ENCODE measurements at regions not wholly inside any gene's neighbourhood (a gene's known extent, or its start where the extent isn't known, plus 50 kb on each side); places are given as distances from the start of the nearest gene placed in this dataset.

DNA sequence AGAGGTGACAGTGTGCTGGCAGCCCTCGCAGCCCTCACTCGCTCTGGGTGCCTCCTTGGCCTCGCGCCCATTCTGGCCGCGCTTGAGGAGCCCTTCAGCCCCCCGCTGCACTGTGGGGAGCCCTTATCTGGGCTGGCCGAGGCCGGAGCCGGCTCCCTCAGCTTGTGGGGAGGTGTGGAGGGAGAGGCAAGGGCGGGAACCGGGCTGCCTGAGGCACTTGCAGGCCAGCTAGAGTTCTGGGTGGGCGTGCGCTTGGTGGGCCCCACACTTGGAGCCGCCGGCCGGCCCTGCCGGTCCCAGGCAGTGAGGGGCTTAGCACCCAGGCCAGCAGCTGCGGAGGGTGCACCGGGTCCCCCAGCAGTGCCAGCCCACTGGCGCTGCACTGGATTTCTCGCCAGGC, 1480.9 kb upstream of the SLC39A10 start:
- Histone ChIP-seq H3K9me3 (ENCODE audit: insufficient read depth, low read depth, low read length) (no peaks in the 10 kb centered on the region), H3K36me3 (ENCODE audit: insufficient read depth, low read length) (no peaks in the 10 kb centered on the region), H3K4me3 (ENCODE audit: insufficient read depth, low read depth, low read length) (no peak overlapping the region), H3K4me1 (ENCODE audit: insufficient read depth, low read length) (no peaks in the 10 kb centered on the region), H4K20me1 (ENCODE audit: insufficient read depth, low read length) (no peaks in the 10 kb centered on the region), H3K27me3 (ENCODE audit: insufficient read depth, low read length) (no peaks in the 10 kb centered on the region), H3K4me2 (ENCODE audit: low read length) (no peak overlapping the region), H3K79me2 (ENCODE audit: insufficient read depth, low read length) (no peaks in the 10 kb centered on the region), H3K9ac (ENCODE audit: low read length) (no peak overlapping the region), H2AFZ (ENCODE audit: low read depth, low read length) (no peak overlapping the region), H3K27ac (ENCODE audit: low read depth, low read length) (no peak overlapping the region)
- Mint-ChIP-seq H3K4me1 (ENCODE audit: low read depth, unreplicated experiment) (no peaks in the 10 kb centered on the region), H3K36me3 (ENCODE audit: low read depth, unreplicated experiment) (no peaks in the 10 kb centered on the region), H3K9me3 (ENCODE audit: unreplicated experiment) (peaks cover 6% of the 10 kb centered on the region), H3K4me3 (ENCODE audit: unreplicated experiment) (no peak overlapping the region), H3K27ac (ENCODE audit: unreplicated experiment) (no peak overlapping the region), H3K27me3 (ENCODE audit: low read depth, unreplicated experiment) (no peaks in the 10 kb centered on the region)
- TF ChIP-seq EZH2 (IDR thresholded peaks at IDR 0.05; ENCODE audit: insufficient read depth, low read length) (no peak), CTCF (IDR thresholded peaks at IDR 0.05; ENCODE audit: insufficient read depth, low read depth, low read length) (no peak)
- DNase-seq (ENCODE audit: low read depth) = no peak
- FAIRE-seq = no peak

DNA sequence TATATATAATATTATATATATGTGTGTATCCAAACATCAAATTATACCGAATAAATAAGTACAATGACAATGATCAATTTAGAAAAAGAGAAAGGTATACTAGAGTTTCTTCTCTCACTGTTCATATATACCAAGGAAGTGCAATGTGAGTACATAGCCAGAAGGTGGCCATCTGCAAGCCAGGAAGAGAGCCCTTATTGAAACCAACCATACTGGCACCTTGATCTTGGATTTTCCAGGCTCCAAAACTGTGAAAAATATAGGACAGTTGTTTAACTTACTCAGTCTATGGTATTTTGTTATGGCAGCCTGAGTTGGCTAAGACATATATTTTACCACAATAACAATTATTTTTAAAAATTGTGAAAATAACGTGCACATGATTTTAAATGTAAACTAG, 1490.2 kb upstream of the SLC39A10 start:
- Histone ChIP-seq H4K20me1 (ENCODE audit: insufficient read depth, low read length) (no peaks in the 10 kb centered on the region), H2AFZ (ENCODE audit: low read depth, low read length) (no peak overlapping the region), H3K9me3 (ENCODE audit: insufficient read depth, low read depth, low read length) (no peaks in the 10 kb centered on the region), H3K4me2 (ENCODE audit: low read length) (no peak overlapping the region), H3K4me1 (ENCODE audit: insufficient read depth, low read length) (no peaks in the 10 kb centered on the region), H3K4me3 (ENCODE audit: insufficient read depth, low read depth, low read length) (no peak overlapping the region), H3K79me2 (ENCODE audit: insufficient read depth, low read length) (no peaks in the 10 kb centered on the region), H3K27ac (ENCODE audit: low read depth, low read length) (no peak overlapping the region), H3K27me3 (ENCODE audit: insufficient read depth, low read length) (no peaks in the 10 kb centered on the region), H3K9ac (ENCODE audit: low read length) (no peak overlapping the region), H3K36me3 (ENCODE audit: insufficient read depth, low read length) (no peaks in the 10 kb centered on the region)
- TF ChIP-seq EZH2 (IDR thresholded peaks at IDR 0.05; ENCODE audit: insufficient read depth, low read length) = no peak
- TF ChIP-seq CTCF (IDR thresholded peaks at IDR 0.05; ENCODE audit: insufficient read depth, low read depth, low read length) = peak; percentile 57
- no peak overlapping the region for H3K4me3 Mint-ChIP-seq (ENCODE audit: unreplicated experiment)
- no peak overlapping the region for H3K27ac Mint-ChIP-seq (ENCODE audit: unreplicated experiment)
- H3K4me1 Mint-ChIP-seq (ENCODE audit: low read depth, unreplicated experiment) = no peaks in the 10 kb centered on the region
- H3K36me3 Mint-ChIP-seq (ENCODE audit: low read depth, unreplicated experiment) = no peaks in the 10 kb centered on the region
- peak; percentile 3 for DNase-seq (ENCODE audit: low read depth)
- H3K27me3 Mint-ChIP-seq (ENCODE audit: low read depth, unreplicated experiment) = no peaks in the 10 kb centered on the region
- no peak for FAIRE-seq
- no peaks in the 10 kb centered on the region for H3K9me3 Mint-ChIP-seq (ENCODE audit: unreplicated experiment)

- no peaks in the 10 kb centered on the region for H3K36me3 ChIP-seq (ENCODE audit: insufficient read depth, low read length)
- H2AFZ ChIP-seq (ENCODE audit: low read depth, low read length) = no peak overlapping the region
- no peaks in the 10 kb centered on the region for H3K4me1 Mint-ChIP-seq (ENCODE audit: low read depth, unreplicated experiment)
- no peak overlapping the region for H3K4me2 ChIP-seq (ENCODE audit: low read length)
- no peak for DNase-seq (ENCODE audit: low read depth)
- no peaks in the 10 kb centered on the region for H3K36me3 Mint-ChIP-seq (ENCODE audit: low read depth, unreplicated experiment)
- no peak for FAIRE-seq
- no peak for TF ChIP-seq CTCF (IDR thresholded peaks at IDR 0.05; ENCODE audit: insufficient read depth, low read depth, low read length)
- no peak for TF ChIP-seq EZH2 (IDR thresholded peaks at IDR 0.05; ENCODE audit: insufficient read depth, low read length)
- no peaks in the 10 kb centered on the region for H4K20me1 ChIP-seq (ENCODE audit: insufficient read depth, low read length)
- no peak overlapping the region for H3K27ac Mint-ChIP-seq (ENCODE audit: unreplicated experiment)
- H3K27me3 Mint-ChIP-seq (ENCODE audit: low read depth, unreplicated experiment) = no peaks in the 10 kb centered on the region
- no peaks in the 10 kb centered on the region for H3K27me3 ChIP-seq (ENCODE audit: insufficient read depth, low read length)
- H3K4me1 ChIP-seq (ENCODE audit: insufficient read depth, low read length) = no peaks in the 10 kb centered on the region
- H3K4me3 Mint-ChIP-seq (ENCODE audit: unreplicated experiment) = no peak overlapping the region
- no peaks in the 10 kb centered on the region for H3K79me2 ChIP-seq (ENCODE audit: insufficient read depth, low read length)
- H3K4me3 ChIP-seq (ENCODE audit: insufficient read depth, low read depth, low read length) = no peak overlapping the region
- H3K9ac ChIP-seq (ENCODE audit: low read length) = no peak overlapping the region
- H3K27ac ChIP-seq (ENCODE audit: low read depth, low read length) = no peak overlapping the region
- no peaks in the 10 kb centered on the region for H3K9me3 ChIP-seq (ENCODE audit: insufficient read depth, low read depth, low read length)
- peaks cover 10% of the 10 kb centered on the region for H3K9me3 Mint-ChIP-seq (ENCODE audit: unreplicated experiment)
These were observed 1501.6 kb upstream of the SLC39A10 start for GRCh38 chr2:194155431-194155830.
